HG02759 (cell line): ENCODE measurements at regions not wholly inside any gene's neighbourhood (a gene's known extent, or its start where the extent isn't known, plus 50 kb on each side); places are given as distances from the start of the nearest gene placed in this dataset.
"Not testable (repeated sequence)": the region's sequence is repeated elsewhere in the genome, so short reads cannot be mapped to it uniquely, and the experiment has no call there.

Source experiments
- ATAC-seq: cut with Tn5 transposase; IDR thresholded peaks from one replicate; pipeline ENCODE4 v1.9.1; 2021; ENCODE audit warnings: mild to moderate bottlenecking, moderate library complexity; ENCODE audit not compliant: unreplicated experiment

- no peak for ATAC-seq
Measured at GRCh38 chr6:144667532-144668503, 382.7 kb downstream of the UTRN start.

- ATAC-seq, result not testable (repeated sequence)
Measured at GRCh38 chr6:144670259-144670658, 385.1 kb downstream of the UTRN start.

GRCh38 chr6:144673807-144674206, 388.7 kb downstream of the UTRN start:
- no peak for ATAC-seq

DNA sequence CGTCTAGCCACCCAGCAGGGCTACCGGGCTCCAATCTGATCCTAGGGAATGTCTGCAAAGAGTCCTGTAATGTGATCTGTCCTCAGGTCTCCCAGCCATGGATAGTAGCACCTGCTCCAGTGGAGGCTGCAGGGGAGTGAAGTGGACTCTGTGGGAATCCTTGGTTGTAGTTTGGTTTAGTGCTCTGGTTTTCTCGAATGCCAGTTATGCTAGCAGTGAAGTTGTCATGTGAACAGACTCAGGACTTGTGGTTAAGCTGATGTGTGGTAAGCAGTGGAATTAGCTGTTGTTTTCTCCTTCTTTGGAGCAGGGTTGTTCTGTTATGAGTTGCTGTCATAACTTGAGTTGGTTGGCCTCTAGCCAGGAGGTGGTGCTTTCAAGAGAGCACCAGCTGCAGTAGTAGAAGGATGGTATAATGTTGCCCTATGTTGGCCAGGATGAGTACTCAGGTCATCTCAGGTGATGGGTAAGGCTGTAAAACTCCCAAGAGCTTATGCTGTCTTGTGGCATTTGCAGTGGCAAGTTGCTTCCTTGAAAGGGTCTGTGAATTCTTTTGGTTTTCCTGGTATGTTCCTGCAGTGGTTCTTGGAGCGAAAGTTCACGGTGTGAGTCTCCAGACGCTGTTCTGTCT, 390.2 kb downstream of the UTRN start:
- peak; percentile 71 for ATAC-seq

- not testable (repeated sequence) for ATAC-seq
Measured at GRCh38 chr6:144676310-144676709, 391.2 kb downstream of the UTRN start.

GRCh38 chr6:144677263-144677662, 392.1 kb downstream of the UTRN start:
- ATAC-seq, result not testable (repeated sequence)

GRCh38 chr6:144678844-144679243, 393.7 kb downstream of the UTRN start:
- ATAC-seq, result no peak

- no peak for ATAC-seq
Measured at GRCh38 chr6:144681334-144681733, 396.2 kb downstream of the UTRN start.

- no peak for ATAC-seq
Measured at GRCh38 chr6:144683216-144684070, 398.3 kb downstream of the UTRN start.

GRCh38 chr6:144688713-144689112, 403.6 kb downstream of the UTRN start:
- no peak for ATAC-seq

GRCh38 chr6:144689503-144690040, 404.4 kb downstream of the UTRN start:
- no peak for ATAC-seq

- no peak for ATAC-seq
Measured at GRCh38 chr6:144690133-144690532, 405.0 kb downstream of the UTRN start.

DNA sequence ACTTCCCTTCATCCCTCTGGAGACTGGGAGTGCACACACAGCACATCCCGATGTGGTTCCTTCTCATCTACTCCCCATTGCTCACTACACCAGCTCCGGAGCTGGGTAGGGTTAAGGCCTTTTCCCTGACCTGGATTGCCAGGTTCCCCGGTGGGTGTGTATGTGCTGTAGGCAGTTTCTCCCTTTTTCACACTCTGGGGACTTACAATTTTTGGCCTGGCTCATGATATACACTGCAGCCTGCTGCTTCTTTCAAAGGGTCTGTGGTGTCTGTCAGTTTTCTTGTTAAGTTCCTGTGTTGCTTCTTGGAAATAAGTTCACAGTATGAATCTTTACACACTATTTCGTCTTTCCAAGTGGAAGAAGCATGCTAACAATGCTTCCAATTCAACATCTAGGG, 405.5 kb downstream of the UTRN start:
- ATAC-seq, result no peak

- not testable (repeated sequence) for ATAC-seq
Measured at GRCh38 chr6:144692050-144692449, 406.9 kb downstream of the UTRN start.

DNA sequence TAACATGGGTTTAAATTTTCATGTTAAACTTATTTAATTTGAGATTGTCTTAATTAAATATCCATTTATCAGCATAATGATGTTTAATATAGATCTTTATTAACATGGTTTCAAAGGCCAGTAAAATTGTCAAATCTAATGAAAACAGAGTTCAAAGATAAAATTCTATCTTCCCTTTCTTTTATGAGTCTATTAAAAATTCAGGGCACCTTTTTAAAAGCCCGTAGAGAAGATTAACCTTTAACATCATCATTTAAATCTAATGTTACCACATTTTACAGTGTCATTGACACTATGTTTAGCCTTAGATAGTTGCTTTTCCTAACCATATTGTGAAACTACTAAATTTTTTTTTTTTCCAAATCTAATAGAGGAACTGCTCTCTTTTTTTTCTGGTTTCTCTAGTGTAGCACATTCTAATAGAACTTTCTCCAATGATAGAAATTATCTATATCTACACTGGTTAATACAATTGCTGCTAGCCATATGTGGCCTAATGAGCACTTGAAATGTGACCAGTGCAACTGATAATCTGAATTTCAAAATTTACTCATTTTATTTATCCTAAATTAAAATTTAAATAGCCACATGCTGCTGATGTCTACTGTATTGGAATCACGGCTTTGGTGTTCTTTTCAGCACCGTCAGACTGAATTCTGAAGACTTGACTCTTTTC, 410.9 kb downstream of the UTRN start:
- ATAC-seq, result no peak

- ATAC-seq, result no peak
Measured at GRCh38 chr6:144696610-144697368, 411.7 kb downstream of the UTRN start.

- no peak for ATAC-seq
Measured at GRCh38 chr6:144697369-144697760, 412.2 kb downstream of the UTRN start.

GRCh38 chr6:144697801-144698200, 412.7 kb downstream of the UTRN start:
- ATAC-seq, result no peak

DNA sequence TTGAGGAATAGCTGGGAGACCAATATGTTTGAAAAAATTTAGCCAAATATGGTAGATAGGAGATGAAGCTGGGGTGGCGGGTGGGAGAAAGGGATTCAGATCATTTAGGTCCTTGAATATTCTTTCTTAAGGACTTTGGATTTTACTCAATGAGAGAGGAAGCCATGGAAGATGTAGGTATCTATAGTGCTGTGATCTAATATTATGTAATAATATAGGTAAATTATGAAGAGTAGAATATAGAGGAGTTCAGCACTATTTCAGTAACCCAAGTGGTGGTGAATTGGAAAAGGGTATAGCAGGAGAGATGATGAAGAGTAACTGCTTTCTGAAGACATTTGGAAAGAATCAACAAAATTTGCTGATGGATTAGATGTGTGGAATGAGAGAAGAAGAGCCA, 417.6 kb downstream of the UTRN start:
- no peak for ATAC-seq

DNA sequence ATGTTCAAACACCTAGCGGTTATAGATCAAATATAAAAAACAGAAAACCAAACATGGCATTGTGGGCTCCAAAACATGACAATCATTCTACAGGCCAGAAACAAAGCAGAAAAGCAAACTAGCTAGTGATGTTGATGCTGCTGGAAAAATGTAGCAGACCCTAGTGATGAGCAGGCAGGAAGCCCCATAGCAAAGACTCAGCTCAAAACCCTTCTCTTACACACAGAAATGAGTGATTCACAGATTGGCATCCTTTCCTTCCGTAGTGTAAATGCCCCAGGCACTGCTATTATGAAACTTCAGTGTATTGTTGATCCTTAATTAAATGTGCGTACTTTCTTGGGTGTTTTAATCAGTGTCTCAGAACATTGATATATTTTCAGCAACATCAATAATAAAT, 425.1 kb downstream of the UTRN start:
- ATAC-seq, result no peak
